ENCODE measurements at regions not wholly inside any gene's neighbourhood (a gene's known extent, or its start where the extent isn't known, plus 50 kb on each side); places are given as distances from the start of the nearest gene placed in this dataset.
"Not testable (repeated sequence)": the region's sequence is repeated elsewhere in the genome, so short reads cannot be mapped to it uniquely, and the experiment has no call there.

DNA sequence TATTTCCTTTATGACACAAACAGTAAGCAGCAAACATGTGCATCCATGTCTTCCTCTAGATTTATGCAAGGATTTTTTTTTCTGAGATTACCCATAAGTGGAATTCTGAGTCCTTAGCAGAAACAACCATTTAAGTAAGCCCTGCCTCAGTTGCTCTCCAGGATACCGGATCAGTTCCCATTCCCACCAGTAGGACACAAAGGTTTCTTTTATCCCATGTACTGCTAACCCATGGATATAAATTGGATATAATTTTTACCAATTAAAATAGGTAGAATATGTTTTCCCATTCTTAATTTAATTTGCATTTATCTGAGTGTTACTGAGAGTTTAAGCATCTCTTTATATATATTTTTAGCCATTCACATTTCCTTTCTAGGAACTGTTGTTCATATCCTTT lies 280.9 kb downstream of the FGFR2 start:
- DNase-seq = no peak
- in situ Hi-C loops (cut with HindIII; ENCODE audit: low pct_ligation_motif_present, low pct_unique_long_range_greater_than_20kb, low sequenced_read_pairs) = no loop called here

DNA sequence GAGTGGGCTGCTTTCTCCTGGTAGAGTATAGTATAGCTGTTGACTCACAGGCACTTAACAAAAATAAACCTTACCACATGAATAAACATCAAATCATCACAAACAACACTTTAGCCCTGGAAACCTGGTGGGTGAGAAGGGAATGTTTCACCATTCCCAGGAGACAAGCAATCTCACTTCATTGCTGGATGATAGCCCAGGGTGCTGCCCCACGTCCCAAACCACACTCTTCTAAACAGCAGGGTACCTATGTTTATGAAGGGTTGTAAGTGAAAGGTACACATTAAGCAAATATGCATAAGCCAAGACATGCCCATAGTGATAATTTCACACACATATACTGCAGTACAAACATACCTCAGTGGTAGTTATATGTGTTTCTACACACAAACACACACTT lies 276.2 kb downstream of the FGFR2 start:
- in situ Hi-C loops (cut with HindIII; ENCODE audit: low pct_ligation_motif_present, low pct_unique_long_range_greater_than_20kb, low sequenced_read_pairs) = no loop called here
- DNase-seq = no peak

DNA sequence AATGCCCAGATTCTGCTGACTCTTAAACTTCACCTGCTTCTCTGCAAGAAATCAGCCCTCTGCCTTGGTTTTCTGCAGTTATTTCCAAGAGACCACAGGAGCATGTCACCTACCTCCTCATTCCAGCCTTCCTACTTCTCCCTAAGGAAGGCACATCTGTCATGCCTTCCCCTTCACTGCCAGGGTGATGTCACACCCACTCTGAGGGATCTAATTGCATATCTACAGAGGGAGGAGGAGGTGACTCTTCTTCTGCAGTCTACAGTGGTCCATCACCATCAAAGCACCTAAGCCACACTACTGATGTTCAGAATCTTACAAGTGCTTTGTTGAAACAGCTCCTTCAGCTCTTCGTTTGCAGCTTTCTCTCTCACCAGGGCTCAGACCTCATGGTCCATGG lies 275.5 kb downstream of the FGFR2 start:
- in situ Hi-C loops (cut with HindIII; ENCODE audit: low pct_ligation_motif_present, low pct_unique_long_range_greater_than_20kb, low sequenced_read_pairs) = no loop called here
- DNase-seq = no peak

DNA sequence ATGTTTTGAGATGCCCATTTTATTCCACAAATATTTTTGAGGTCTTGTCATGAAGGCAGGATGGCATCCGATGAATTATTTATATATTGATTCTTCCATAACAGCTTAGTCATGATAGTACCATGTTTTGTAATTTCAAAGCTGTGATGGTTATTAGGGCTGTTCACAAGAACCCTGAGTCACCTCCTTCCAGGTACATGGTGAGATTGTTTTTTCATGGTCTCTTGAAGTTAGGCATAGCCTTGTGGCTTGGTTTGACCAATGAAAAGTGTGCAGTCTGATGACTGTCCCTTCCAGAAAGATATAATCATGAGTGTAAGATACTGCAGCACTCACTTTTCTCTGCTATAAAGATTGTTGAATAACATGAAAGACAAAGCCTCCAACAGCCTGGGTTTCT lies 274.8 kb downstream of the FGFR2 start:
- DNase-seq = no peak
- in situ Hi-C loops (cut with HindIII; ENCODE audit: low pct_ligation_motif_present, low pct_unique_long_range_greater_than_20kb, low sequenced_read_pairs) = no loop called here

DNA sequence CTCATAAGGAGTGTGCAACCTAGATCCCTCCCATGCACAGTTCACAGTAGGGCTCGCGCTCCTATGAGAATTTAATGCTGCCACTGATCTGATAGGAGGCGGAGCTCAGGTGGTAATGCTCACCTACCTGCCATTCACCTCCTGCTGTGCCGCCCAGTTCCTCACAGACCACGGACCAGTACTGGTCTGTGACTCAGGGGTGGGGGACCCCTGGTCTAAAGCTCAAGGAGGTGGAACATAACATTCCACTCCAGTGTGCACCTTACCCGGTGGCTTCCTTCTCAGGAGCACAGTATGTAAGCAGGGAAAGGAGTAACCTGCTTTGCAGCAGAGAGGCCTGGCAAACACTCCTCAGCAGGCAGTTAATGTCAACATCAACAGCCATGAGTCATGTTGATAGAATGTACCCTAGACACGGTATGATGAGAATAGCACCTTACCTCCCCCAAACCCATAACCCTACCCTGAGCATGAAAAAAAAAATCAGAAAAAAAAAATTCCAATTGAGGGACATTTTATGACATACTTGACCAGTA lies 273.5 kb downstream of the FGFR2 start:
- in situ Hi-C loops (cut with HindIII; ENCODE audit: low pct_ligation_motif_present, low pct_unique_long_range_greater_than_20kb, low sequenced_read_pairs) = no loop called here
- DNase-seq = no peak

DNA sequence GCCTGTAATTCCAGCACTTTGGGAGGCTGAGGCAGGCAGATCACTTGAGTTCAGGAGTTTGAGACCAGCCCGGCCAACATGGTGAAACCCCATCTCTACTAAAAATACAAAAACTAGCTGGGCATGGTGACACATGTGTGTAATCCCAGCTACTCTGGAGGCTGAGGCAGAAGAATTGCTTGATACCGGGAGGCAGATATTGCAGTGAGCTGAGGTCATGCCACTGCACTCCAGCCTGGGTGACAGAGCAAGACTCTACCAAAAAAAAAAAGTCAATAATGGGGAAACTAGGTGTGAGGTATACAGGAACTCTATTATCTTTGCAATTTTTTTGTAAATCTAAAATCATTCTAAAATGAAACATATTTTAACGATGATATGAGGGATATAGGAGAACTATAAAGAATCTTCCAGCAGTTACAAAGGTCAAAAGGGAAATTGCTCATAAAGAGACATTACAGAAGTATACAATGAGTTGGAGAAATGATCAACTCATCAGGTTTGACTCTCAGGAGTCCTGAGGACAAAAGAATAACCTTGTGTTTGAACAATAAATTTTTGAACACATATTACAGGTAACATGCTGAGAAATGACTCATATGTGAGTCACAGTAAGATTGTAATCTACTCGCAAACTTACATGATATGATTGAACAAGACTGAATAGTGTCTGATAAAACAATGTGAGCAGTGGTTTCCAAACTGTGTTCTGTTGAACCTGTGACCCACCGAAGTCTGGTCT lies 272.6 kb downstream of the FGFR2 start:
- no peak for DNase-seq
- in situ Hi-C loops (cut with HindIII; ENCODE audit: low pct_ligation_motif_present, low pct_unique_long_range_greater_than_20kb, low sequenced_read_pairs) = no loop called here

DNA sequence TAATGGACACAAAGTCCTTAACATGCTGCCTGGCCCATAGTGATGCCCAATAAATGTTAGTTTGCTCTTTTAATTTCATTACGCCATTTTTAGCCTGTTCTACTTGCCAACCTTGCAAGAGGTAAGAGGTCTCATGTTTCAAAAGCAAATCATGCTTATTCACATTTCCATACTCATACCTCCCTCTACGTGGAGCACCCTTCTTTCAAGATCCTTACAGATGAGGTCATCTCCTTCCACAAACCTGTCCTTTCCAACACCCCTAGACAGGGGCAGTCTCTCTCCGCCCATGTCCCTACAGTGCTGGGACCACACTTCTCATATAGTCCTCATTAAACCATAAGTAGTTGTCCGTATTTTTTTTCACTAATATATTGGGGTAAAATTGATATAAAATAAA lies 271.3 kb downstream of the FGFR2 start:
- DNase-seq = no peak
- in situ Hi-C loops (cut with HindIII; ENCODE audit: low pct_ligation_motif_present, low pct_unique_long_range_greater_than_20kb, low sequenced_read_pairs) = no loop called here

DNA sequence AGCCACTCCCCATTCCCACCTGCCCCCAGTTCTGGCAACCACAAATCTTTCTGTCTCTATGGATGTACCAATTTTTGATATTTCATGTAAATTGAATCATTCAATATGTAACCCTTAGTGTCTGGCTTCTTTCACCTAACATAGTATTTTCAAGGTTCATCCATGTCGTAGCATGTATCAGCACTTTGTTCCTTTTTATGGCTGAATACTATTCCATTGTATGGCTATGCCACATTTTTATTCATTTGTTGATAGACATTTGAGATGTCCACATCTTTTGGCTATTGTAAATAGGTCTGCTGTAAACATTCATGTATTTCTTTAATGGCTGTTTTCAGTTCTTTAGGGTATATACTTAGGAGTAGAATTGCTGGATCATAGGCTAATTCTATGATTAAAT lies 270.5 kb downstream of the FGFR2 start:
- DNase-seq = no peak
- in situ Hi-C loops (cut with HindIII; ENCODE audit: low pct_ligation_motif_present, low pct_unique_long_range_greater_than_20kb, low sequenced_read_pairs) = no loop called here

DNA sequence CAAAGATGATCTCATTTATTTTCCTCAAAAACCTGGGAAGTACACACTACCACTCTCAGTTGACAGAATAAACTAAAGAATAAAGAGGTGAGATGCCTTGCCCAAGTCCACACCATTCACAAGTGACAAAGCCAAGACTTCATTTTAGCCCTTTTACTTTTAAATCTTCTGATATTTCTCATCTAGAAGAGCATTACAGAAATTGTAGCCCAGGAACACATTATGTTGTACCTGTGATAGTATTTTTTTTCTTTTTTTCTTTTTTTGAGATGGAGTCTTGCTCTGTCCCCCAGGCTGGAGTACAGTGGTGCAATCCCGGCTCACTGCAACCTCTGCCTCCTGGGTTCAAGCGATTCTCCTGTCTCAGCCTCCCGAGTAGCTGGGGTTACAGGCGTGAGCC lies 268.6 kb downstream of the FGFR2 start:
- DNase-seq; in situ Hi-C loops (cut with HindIII; ENCODE audit: low pct_ligation_motif_present, low pct_unique_long_range_greater_than_20kb, low sequenced_read_pairs): not testable (repeated sequence)

DNA sequence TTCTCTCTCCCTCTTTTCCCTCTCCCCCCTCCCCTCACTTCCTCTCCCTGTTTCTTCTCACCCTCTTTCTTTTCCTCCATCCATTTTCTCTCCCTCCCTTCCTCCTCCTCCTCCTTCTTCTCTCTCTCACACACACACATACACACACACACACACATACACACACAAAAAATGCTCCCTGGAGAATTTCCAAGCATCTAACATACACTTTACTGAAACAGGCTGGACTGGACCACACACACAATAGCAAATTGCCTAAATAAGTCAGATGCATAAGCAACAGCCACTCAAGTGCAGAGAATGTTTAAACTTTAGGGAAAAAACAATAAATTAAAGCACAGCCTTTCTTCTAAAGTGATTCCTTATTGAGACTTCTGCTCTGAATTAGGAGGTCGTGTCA lies 267.7 kb downstream of the FGFR2 start:
- in situ Hi-C loops (cut with HindIII; ENCODE audit: low pct_ligation_motif_present, low pct_unique_long_range_greater_than_20kb, low sequenced_read_pairs) = no loop called here
- no peak for DNase-seq

DNA sequence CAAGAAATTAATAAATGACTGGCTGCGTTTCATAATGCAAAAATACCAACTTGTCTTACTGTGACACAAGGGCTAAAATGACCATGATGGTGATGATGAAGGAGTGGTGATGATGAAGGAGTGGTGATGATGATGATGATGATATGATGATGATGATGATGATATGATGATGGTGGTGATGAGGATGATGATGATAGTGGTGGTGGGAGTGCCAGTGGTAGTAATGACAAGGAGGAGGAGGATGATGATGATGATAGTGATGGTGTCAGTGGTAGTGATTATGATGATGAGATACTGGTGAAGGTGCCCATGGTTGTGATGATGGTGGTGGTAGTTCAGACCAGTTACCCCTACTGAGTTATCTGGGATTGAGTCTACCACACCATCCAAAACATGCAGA lies 265.9 kb downstream of the FGFR2 start:
- in situ Hi-C loops (cut with HindIII; ENCODE audit: low pct_ligation_motif_present, low pct_unique_long_range_greater_than_20kb, low sequenced_read_pairs) = no loop called here
- DNase-seq = no peak

DNA sequence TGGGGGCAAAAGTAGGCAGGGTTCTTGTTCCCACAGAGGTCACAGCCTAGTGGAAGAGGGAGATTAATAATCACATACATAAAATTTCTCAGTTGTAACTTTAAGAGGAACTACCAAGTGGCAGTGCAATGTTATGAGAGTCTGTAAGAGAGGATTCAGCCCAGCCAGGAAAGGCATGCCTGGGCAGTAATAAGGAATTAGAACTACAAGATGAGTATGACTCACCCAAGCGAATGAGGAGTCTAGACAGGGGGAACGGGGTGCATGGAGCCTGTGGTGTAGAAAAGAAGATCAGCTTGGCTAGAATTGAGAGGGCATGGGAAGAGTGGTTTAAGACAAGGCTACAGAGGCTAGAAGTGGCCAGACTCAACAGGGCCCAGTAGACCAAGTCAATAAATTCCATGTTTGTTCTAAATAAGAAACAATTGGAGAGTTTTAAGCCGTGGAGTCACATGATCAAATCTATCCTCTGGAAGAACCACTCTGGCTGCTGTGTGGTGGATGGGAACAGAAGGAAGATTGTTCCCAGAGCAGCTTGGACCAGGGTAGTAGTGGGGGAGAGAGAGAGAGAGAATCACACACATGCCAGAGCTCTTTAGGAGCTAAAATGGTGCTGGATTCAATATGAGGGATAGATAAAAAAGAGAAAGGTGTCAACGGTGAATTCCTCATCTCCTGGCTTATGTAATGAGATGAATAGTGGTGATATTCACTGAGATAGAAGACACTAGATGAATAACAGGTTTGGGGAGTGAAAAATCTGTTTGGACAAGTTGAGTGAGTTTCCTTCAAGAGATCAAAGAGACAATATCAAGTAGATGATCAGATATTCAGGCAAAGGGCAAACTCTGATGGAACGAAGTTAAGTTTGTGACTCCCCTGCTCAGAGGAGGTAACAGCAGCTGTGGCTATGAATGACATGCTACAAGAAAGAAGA lies 265.1 kb downstream of the FGFR2 start:
- in situ Hi-C loops (cut with HindIII; ENCODE audit: low pct_ligation_motif_present, low pct_unique_long_range_greater_than_20kb, low sequenced_read_pairs) = no loop called here
- DNase-seq = no peak

DNA sequence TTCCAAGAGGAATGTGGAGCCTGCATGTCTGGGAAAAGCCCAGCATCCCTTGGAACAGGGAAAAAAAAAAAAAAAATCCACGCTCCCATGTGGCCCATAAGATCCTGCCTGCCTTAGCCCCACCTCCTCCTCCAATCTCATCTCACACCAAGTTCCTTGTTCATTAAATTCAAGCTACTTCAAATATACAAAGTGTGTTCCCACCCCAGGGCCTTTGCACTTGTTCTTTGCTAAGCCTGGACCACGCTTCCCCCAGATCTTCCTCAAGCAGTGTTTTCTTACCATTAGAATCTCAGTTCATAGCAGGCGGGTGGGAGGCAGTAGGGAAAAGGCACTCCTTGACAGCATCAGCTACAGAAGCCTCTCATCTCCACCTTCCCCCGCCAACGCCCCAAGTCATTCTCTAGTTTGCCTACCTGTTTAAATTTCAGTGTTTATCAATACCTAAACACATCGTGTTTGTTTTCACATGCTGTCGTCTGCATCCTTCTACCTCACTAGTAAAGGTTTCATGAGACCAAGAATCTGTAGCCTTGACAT lies 262.8 kb downstream of the FGFR2 start:
- in situ Hi-C loops (cut with HindIII; ENCODE audit: low pct_ligation_motif_present, low pct_unique_long_range_greater_than_20kb, low sequenced_read_pairs) = no loop called here

DNA sequence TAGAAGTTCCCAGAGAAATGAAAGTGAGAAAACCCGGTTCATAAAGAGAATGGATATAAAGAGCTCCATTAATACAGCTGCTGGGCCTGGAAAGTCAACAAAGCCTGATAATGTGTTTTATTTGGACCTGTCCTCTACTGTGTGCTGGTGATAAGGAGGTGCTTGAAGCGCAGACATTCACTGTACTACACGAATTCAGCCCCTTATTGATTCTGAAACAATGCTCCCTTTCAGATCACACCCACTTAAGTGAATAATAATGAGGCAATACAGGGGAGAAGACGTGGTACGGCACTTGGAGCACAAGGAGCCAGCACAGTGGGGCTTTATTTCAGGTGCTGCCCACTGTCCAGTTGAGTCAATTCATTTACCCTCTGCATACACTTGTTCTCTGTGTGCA lies 260.8 kb downstream of the FGFR2 start:
- in situ Hi-C loops (cut with HindIII; ENCODE audit: low pct_ligation_motif_present, low pct_unique_long_range_greater_than_20kb, low sequenced_read_pairs) = no loop called here
- no peak for DNase-seq

More for the DNA sequence above, 262.8 kb downstream of the FGFR2 start:
- no peak for DNase-seq

DNA sequence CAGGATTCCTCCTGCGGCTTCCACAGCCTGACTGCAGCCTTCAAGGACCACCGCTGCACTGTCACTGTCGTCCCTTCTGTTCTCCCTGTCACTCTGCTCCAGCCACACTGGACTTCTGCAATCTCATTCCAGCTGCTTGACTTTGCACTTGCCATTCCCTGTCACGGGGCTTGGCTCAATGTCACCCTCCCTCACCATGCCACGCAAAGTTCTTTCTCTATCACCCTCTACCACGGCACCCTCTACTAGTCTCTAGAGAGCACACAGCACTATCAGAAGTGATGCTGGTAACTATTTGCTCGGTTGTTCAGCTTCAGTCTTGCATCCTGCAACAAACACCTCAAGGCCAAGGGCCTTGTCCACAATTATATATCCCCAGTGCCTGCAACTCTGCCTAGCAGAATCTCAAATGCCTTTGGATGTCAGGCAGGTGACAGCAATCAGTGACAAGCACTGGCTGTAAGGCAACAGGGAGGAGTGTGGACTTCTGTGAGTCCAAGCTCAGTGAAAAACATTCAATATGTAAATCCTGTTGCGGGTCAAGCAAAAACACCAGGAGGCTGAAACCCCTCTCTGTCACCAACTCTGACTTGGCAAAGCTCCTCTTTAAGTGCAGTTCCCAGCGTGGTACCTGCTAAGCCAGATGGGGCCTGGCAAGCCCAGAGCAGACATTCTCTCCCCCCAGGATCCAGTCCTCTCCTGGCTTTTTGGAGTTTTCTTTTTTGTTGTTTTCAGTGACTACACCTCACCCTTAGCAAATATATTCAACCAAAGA lies 259.9 kb downstream of the FGFR2 start:
- in situ Hi-C loops (cut with HindIII; ENCODE audit: low pct_ligation_motif_present, low pct_unique_long_range_greater_than_20kb, low sequenced_read_pairs) = no loop called here

DNA sequence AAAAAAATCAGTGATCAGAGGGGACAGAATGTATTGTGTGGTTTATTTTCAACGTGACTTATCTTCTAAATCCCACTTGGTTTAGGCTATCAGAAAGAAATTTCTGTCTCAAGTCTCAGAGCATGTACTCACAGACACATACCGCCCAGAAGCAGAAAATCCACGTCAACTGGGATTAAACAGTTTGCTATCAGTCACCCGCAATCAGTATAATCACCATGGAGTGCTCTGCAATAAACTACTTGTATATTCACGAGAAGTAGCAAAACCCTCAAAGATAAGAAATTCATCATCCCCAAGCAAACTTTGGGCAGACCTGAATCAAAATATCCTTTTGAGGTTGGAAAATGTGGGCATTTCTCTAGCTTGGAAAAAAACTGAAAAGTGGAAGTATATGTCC lies 259.1 kb downstream of the FGFR2 start:
- DNase-seq = no peak
- in situ Hi-C loops (cut with HindIII; ENCODE audit: low pct_ligation_motif_present, low pct_unique_long_range_greater_than_20kb, low sequenced_read_pairs) = no loop called here

More for the DNA sequence above, 259.9 kb downstream of the FGFR2 start:
- no peak for DNase-seq

DNA sequence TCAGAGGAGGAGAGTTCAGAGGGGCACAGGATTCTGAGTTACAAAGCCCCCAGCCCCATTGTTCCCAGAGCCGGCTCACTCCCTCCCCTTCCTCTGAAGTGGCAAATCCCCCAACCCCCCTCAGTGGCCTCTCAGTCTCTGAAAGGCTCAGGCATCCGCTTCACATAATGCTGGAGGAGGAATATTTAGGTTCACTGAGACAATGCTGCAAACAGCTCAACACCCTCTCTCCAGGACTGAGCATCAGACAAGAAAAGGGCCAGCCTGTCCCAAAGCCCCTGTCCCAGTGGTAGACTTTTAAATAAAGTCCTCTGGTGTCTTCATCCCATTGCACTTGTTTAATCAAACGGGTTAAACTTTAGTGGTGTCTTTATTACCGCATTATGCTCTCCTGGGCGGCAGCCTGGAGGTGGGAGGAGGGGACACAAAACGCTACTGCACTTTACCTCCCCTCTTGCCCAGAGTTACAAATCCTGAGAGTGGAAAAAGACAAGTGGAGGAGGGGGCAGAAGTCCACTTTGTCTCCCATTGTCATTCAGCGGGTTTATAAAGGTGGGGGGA lies 257.9 kb downstream of the FGFR2 start:
- in situ Hi-C loops (cut with HindIII; ENCODE audit: low pct_ligation_motif_present, low pct_unique_long_range_greater_than_20kb, low sequenced_read_pairs) = no loop called here
- DNase-seq = no peak

DNA sequence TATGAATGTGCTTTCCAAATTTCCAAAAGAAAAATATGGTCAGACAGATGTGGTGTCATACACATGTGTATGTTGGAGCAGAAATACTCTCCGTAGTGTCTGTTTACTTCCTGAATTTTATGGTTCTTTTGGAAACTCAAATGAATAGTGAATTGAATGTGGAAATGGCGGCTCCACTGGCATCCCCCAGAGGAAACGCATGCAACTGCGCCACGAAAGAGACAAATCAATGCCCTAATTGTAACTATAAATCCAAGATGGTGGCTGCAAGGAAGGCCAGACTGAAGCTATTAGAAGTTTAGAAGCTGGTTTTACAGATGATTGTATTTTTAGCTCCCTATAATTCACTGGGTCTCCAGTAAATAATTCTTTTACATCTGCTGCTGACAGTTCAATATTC lies 246.7 kb downstream of the FGFR2 start:
- no peak for DNase-seq
- in situ Hi-C loops (cut with HindIII; ENCODE audit: low pct_ligation_motif_present, low pct_unique_long_range_greater_than_20kb, low sequenced_read_pairs) = no loop called here
